Cardiac septum (tissue), 1 donor: ENCODE measurements at regions not wholly inside any gene's neighbourhood (a gene's known extent, or its start where the extent isn't known, plus 50 kb on each side); places are given as distances from the start of the nearest gene placed in this dataset.

ENCODE experiments used
- DNase-seq: peaks from one replicate; pipeline ENCODE4 v3.0.0-alpha.2; 2020; ENCODE audit warnings: low spot score
- intact Hi-C: fragments of 100-400 bp; cut with DNase I; formaldehyde crosslinking; loops from one replicate; pipeline ENCODE4 v1.14.0; 2022
- donor health status: DM: no; HTN: no; CAD: no.

DNA sequence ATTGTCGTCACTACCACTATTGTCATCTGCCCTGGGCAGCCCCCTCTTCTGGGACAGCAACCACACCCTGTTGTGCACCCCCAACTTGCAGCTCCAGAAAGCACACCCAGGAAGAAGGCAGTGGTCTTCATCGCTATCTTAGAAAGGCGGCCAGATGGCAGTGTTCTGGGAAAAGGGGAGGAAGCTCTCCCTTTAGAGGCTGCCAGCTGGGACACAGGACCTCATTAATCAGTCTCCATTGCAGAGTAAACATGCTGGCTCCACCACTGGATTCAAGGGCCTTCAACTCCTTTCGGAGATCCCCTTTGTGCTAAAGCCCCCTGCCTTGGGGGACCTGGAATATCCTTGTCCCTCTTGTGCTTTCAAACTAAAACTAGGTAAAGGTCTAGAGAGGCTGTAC is 199.3 kb upstream of the LINGO1 start:
- intact Hi-C loops: no loop called here
- DNase-seq: peak; percentile 49

DNA sequence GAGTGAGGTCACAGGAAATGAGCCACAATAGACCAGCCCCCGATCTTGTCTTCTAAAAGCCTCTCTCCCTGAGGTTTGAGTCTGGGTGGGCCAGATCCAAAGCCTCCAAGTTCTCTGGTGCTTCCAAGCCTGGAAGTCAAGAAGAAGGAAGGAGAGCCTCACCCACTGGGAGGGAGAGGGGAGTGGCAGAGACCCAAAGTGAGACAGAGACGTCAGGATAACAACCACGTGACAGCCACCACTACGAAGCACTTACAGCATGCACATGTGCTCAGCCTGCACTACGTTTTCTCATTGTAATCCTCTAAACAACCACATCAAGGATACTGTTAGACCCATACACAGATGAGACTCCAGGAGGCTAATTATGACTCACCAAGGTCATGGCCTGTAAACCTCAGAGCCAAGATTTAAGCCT is 197.3 kb upstream of the LINGO1 start:
- intact Hi-C loops: no loop called here
- peak; percentile 72 for DNase-seq

DNA sequence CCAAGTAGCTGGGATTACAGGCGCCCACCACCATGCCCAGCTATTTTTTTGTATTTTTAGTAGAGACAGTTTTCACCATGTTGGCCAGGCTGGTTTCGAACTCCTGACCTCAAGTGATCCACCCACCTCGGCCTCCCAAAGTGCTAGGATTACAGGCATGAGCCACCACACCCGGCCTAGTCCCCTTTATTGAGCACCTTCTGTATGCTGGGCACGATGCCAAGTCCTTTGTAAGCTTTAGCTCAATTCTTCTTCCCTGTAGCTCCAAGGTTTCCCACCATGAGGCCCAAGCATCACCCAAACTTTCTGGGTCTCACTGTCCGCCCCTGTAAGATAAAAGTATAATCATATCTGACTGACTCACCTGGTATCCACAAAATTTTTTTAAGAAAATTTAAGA is 196.6 kb upstream of the LINGO1 start:
- intact Hi-C loops: loop anchor here (10.0 kb wide), 1 partner anchor 725 kb away; no protein-coding TSS in a partner anchor
- DNase-seq: peak; percentile 12

DNA sequence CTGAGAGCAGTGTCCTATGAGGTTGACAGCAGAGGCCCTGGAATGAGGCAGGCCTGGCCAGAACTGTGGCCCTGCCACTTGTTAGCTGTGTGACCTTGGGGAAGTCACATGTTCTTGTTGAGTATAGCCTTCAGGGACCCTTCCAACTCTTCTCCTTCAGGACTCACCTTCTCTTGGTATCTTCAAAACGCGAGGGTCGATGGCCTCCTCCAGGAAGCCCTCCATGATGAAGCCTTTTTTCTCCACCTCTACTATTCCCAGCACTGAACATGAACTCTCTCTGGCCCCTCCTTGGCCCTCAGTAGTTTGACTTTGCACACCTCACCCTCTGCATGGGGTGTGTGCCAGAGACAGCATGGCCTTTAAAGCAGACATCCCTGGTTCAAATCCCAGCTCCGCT is 195.1 kb upstream of the LINGO1 start:
- intact Hi-C loops: loop anchor here (10.0 kb wide), 1 partner anchor 723 kb away; no protein-coding TSS in a partner anchor
- DNase-seq: no peak

DNA sequence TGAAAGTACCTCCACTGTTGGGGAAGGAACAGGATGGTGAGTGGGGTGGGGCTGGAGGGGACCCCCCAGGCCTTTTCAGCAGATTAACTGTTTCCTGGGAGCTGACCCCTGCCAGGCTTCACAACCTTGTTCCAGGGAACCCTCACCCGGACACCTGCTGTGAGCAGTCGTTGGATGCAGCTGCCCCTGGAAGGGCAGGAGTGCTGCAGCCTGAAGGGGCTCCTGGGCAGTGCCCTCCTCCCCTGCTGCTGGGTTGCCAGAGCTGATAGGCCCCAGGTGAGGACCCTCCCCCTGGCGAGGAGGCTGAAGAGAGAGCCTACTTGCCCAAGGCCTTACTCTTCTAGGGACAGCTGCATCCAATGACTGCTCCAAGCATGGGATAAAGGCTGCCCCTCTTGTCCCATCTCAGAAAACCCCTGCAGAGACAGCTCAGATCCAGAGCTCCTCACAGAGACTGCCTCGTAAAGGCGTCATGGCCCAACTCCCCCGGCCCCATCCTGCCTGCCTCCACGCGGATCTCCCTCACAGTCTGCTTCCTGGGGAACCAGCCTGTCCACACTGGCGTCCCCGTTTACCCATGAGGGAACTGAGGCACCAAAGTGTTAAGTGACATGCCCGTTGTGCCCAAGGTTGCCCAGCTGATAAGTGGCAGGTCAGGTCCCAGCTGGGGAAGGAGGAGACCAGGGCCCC is 193.4 kb upstream of the LINGO1 start:
- intact Hi-C loops: loop anchor here (10.0 kb wide), 1 partner anchor 721 kb away; no protein-coding TSS in a partner anchor
- peak; percentile 31 for DNase-seq

DNA sequence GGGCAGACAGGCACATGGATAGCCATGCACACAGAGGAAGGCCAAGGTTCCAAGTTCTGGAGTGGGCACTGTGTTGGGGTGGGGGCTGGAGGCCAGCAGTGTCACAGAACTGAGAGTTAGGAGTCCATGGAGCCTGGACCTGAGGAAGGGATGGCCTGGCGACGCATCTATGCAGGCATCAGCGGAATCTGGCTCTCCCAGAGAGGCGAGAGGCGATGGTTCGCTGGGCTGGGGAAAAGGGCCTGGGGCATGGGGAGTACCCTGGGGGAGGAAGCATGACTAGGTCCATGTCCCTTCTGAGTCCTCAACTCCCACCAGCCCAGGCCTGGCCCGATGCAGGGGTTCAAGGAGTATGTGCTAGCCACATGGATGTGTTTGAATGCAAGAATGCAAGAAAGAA is 192.8 kb upstream of the LINGO1 start:
- DNase-seq: peak; percentile 66
- intact Hi-C loops: loop anchor here (10.0 kb wide), 1 partner anchor 721 kb away; no protein-coding TSS in a partner anchor

DNA sequence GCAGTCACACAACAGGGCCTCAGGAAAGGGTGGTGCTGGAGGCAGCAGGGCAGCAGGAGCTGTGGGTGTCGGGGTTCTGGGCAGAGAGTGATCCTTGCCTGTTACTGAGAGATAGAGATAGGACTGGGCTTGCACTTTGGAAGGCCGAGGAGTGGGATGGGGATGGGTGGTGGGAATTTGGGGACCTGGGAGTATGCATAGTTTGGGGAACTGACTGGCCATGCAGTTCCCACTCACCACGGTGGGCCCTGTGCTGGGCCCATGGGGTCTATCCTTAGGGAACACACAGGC is 192.5 kb upstream of the LINGO1 start:
- intact Hi-C loops: loop anchor here (10.0 kb wide), 1 partner anchor 720 kb away; no protein-coding TSS in a partner anchor
- no peak for DNase-seq

DNA sequence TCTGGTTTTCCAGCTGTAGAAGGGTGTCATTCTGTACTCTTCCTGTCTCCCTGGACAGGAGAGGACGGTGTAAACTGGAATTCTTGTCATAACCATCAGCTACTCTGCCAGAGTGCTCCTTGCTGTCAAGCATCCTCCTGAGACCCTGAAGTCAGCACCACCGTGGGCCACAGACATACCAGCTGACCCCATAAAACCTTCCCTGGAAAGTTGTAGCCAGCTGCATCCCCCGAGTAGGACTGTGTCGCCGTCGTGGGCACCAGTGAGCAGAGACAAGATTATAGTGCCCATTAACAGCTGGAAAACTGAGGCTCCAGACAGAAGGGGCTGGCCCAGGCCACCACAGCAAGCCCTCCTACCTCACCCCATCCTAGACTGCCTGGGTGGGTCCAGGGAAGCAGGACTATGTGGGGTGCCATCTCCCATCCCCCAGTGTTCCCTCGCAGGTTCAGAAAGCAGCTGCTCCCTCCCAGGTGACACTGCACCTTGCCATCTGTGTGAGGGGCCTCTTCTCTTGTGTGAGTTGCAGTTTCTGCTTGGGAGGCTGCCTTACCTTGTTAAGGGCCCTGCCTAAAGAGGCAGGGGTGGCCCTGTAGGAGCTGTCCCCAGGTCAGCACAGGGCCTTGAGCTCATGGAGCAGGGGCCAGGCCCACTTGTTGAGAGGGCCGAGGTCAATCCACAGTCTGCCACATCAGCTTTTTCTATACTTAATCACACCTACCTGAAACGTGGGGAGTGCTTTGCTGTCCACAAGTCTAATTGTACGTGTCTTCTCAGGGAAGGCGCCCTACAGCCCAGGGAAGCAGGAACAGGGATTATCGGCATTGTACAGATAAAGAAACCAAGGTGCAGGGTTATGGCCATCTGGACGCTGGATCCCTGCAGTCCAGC is 191.9 kb upstream of the LINGO1 start:
- peak; percentile 63 for DNase-seq
- intact Hi-C loops: loop anchor here (10.0 kb wide), 1 partner anchor 720 kb away; no protein-coding TSS in a partner anchor

DNA sequence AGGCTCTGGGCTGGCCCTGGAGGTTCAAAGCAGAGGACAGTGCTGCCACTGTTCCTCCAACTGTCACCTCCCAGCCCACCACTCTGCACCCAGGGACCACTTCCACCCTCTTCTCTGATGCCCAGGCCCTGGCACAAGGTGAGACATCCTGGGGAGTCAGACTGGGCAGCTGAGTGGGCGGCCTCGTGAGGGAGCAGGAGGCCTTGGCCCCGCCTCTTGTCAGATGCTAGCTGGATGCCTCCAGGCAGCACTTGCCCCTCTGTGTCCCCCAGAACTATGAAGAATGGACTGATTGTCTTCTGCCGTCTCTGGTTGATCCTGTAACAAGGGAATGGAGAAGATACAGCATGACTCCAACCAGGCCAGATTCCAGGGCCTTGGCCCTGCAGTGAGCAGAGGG is 191.0 kb upstream of the LINGO1 start:
- no peak for DNase-seq
- intact Hi-C loops: loop anchor here (10.0 kb wide), 1 partner anchor 719 kb away; no protein-coding TSS in a partner anchor

DNA sequence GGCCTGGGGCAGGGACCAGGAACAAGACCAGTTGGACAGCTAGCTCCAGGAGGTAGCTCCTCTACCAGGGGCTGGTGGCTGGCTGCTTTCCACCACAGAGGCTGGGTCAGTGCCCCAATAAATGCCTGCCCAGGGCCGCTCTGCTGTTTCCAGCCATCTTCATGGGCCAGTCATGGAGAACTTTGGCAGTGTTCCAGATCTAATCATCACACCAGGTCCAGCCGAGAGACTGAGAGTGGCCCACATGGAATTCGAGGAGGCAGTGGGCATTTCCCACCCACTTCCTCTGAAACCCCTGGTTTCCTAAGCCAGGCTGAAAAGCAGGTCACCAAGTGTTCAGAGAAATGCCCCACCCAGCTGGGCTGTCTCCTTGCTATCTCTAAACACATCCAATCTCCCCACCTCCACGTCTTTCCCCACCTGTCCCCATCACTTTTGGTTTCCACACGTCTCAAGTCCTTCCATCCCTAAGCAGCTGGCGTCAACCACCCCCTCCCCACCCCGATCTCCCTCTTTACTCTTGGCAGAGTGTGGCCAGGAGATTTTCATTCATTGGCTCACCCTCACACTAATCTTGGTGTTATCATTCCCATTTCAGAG is 190.0 kb upstream of the LINGO1 start:
- intact Hi-C loops: loop anchor here (10.0 kb wide), 1 partner anchor 718 kb away; no protein-coding TSS in a partner anchor
- no peak for DNase-seq

DNA sequence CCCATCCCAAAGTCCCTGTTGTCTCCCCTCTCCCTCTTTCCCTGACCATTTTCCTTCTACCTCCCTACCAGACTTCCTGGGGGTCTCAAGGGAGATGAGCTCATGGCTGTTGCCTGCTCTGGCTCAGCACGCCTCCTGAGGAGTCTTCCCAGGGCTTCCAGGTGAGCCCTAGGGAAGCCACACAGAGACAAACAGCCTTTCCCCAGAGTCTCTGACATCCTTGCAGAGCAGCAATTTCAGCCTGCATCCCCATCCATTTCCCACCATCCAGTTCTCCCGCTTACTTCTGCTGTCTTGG is 189.2 kb upstream of the LINGO1 start:
- DNase-seq: no peak
- intact Hi-C loops: loop anchor here (1.0 to 10.0 kb wide), 2 partner anchors 188 to 717 kb away; no protein-coding TSS in a partner anchor

DNA sequence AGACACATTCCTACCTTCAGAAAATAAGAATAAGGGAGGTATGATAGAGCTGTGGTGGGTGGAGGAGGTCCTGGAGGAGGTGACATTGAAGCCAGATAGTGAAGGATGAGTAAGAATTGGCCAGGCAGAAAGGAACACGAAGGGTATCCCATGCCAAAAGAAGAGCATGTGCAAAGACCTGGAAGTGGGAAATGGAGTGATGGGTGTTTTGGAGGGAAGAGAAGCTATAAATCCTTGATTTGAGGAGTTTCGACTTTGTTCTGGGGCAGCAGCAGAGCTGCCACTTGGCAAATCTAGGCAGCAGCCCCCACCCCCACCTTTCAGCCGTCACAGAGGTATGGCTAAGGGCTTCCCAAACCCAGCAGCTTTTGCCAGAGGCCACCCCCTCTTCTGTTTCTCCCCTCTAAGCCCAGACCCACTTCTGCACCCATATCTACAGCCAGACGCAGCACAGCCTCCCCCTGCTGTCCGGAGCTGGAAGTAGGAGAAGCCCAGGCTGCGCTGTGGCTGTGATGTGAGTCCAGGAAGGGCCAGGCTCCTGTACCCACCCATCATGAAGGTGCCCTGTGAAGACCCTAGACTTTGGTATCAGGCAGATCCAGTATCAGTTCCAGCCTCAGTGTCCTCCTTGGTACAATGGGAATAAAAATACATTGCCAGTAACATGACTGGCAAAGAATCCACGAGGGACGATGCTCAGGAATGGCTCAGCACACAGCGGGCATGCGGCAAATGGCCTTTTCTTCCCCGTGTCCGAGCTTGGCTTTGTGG is 188.7 kb upstream of the LINGO1 start:
- intact Hi-C loops: loop anchor here (1.0 to 10.0 kb wide), 2 partner anchors 187 to 717 kb away; no protein-coding TSS in a partner anchor
- no peak for DNase-seq

DNA sequence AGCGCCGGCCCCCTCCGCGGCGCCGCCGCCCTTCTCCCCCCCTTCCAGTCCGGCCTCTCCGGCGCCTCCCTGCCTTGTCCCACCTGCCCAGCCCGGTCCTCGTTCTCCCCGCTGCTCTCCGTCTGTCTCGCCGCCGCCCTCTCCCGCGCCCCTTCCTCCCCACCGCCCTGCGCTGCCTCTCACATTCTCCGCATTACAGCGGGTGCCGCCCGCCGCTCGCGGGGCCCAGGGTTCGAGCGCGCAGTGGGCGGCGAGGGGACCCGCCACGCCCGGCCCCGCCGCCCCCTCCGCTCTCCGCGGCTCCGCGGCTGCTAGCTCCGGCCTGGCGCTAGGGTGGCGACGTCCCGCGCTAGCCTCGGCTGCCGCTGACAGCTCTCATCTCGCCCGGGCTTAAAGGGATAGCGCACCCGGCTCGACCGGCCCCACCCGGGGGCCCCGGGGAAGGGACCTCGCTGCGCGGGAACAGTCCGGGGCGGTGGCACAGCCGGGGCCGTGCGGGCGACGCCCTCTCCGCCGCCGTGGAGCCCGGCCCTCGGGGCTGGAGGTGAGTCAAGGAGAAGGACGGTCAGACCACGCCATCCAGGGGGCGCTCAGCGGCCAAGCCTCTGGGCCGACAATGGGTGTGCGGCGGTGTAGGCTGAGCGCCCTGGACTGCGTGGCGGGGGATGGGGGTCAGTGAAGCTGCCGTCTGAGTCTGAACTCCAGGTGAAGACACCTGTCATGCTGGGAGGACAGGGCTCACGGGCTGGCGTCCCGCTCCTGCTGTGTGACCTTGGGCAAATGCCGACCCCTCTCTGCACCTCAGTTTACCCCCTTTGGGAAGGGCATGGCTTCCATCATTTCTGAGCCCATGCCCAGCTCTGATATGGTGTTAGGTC is 187.4 kb upstream of the LINGO1 start:
- DNase-seq: no peak

DNA sequence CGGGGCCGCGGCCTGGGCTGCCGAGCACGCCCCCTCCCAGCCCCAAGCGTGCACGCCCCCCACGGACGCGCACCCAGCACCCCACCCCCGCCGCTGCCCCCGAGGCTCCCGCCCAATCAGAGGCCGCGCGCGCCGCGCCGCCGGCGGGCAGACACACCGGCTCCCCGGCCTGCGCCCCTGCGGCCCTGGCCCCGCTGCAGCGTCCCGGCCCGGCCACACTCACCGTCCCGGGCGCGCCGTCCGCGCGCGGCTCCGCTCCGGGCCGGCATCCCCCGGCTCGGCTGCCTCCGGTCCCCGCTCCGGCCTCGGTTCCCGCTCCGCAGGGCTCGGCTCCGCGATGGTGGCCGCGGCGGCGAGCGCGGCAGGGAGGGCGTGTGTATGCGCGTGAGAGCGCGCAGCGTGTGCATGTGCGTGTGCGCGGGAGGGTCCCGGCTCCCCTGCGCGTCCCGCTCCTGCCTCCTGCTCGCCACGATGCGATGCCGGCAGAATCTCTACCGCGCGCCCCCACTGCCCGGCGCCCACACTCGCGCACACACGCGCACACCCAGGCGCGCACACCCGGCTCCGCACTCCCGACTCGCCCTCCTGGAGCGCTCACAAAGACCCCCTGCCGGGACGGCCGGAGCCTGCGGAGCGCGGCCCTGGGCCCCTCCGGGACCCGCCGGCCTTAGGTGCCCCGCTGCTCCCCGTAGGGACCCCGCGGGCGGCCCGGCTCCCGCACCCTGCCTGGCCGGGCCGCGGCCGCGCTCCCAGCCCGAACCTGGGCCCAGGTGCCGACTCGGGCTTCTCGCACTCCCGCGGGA is 186.5 kb upstream of the LINGO1 start:
- no peak for DNase-seq
- intact Hi-C loops: no loop called here

More for the DNA sequence above, 187.4 kb upstream of the LINGO1 start:
- intact Hi-C loops: loop anchor here (10.0 kb wide), 1 partner anchor 715 kb away; no protein-coding TSS in a partner anchor

DNA sequence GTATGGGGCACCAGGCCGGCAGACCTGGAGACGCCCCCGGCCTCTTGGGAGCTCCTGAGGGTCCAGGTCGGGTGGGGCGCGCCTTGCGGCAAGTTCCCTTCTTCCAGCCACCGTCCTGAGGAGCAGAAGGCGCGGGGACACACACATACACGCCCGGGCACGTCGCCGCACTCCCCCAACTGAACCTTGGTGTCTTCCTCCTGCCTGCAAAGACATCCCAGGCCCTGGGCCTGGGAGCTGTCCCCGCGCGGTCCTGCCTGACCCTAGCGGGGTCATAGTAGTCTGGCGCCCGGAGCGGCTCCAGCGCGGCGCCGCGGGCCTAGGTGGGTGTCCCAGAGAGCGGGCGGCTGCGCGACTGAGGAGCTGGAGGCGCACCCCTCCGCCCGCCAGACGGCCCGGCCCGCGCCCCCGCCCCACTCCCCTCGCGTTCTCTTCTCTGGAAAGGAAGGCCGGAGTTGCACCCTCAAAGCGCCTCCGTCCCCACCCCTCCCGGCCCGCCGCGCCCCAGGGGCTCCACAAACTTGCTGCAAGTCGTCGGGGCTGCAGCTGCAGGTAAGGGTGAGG is 185.9 kb upstream of the LINGO1 start:
- intact Hi-C loops: no loop called here
- DNase-seq: no peak

DNA sequence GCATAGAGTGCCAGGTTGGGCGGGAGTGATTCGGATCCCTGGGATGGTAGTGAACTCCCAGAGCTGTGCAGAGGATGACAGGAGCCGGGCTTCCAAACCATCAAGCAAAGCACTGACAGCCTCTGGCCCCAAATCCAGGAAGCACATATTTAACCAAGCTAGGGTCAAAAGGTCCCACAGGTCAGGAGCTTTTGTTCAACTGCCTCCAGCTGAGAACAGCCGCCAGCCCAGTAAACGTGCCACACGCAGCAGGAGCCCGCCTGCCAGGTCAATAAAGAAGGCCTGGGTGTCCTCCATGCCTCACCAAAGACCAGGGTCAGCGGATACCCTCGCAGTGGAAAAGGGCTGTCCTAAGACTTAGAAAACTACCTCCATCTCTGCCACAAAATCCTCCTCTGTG is 184.7 kb upstream of the LINGO1 start:
- intact Hi-C loops: no loop called here
- DNase-seq: no peak

DNA sequence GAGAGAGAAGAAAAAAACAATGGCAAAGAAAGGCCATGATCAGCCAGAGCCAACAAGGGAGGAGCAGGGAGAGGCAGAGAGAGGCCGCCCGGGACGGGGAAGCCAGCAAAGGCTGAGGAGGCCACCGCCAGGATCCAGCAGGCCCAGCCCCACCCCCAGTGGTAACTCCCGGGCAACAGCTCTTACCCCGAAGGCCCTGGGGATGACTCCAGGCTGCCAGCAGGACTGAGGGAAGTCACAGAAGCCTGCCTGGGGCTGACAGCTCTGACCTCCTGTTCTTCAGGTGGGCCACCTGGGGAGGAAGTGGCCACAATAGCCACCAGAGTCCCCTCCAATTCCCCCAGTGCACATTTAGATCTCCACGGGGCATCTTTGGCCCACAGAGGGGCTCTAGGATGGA is 184.3 kb upstream of the LINGO1 start:
- intact Hi-C loops: no loop called here
- no peak for DNase-seq
